PC-3 (cell line): ENCODE measurements at regions not wholly inside any gene's neighbourhood (a gene's known extent, or its start where the extent isn't known, plus 50 kb on each side); places are given as distances from the start of the nearest gene placed in this dataset.

Source experiments
- CTCF ChIP-seq: fragments of 300-600 bp; sonication (generic); conservative IDR thresholded peaks from 2 replicates; pipeline ENCODE4 v1.5.1; 2017; ENCODE audit warnings: antibody characterized with exemption, low read depth, mild to moderate bottlenecking, low read length
- EZH2 ChIP-seq: fragments of 300-600 bp; sonication (generic); IDR thresholded peaks from one replicate; pipeline ENCODE4 v1.6.1; 2017; ENCODE audit warnings: antibody characterized with exemption, mild to moderate bottlenecking, low read length; ENCODE audit not compliant: unreplicated experiment

- TF ChIP-seq EZH2 (no peak), CTCF (no peak)
Observed at GRCh38 chr6:82711105-82711827, 347.6 kb downstream of the TPBG start.
